ENCODE measurements at regions not wholly inside any gene's neighbourhood (a gene's known extent, or its start where the extent isn't known, plus 50 kb on each side); places are given as distances from the start of the nearest gene placed in this dataset.

DNA sequence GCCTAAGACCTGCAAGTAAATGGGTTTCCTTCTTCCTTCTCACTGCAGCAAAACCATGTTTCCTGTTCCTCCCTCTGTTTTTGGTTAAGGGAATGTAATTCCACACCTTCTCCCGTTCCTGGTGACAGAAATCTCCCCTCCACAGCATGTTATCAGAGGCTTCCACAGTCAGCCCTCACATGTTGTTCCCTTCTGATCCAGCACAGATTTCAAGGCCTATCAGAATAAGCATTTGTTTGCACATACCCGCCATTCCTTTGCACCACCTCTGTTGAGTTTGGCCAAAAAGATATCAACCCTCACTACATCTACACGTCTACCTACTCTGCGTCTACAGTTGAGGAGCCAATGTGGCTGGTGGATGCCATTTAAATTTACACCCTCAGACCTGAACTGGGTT lies 113.9 kb upstream of the GRM7 start:
- TF ChIP-seq, protein P1, sequence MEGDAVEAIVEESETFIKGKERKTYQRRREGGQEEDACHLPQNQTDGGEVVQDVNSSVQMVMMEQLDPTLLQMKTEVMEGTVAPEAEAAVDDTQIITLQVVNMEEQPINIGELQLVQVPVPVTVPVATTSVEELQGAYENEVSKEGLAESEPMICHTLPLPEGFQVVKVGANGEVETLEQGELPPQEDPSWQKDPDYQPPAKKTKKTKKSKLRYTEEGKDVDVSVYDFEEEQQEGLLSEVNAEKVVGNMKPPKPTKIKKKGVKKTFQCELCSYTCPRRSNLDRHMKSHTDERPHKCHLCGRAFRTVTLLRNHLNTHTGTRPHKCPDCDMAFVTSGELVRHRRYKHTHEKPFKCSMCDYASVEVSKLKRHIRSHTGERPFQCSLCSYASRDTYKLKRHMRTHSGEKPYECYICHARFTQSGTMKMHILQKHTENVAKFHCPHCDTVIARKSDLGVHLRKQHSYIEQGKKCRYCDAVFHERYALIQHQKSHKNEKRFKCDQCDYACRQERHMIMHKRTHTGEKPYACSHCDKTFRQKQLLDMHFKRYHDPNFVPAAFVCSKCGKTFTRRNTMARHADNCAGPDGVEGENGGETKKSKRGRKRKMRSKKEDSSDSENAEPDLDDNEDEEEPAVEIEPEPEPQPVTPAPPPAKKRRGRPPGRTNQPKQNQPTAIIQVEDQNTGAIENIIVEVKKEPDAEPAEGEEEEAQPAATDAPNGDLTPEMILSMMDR (conservative IDR thresholded peaks at IDR 0.05; ENCODE audit: low read length) = no peak
- TF ChIP-seq EZH2phosphoT487 (IDR thresholded peaks at IDR 0.05; ENCODE audit: borderline replicate concordance, low read depth, low read length) = no peak

Data from OCI-LY7 (cell line).